B cell (primary cell): ENCODE measurements at regions not wholly inside any gene's neighbourhood (a gene's known extent, or its start where the extent isn't known, plus 50 kb on each side); places are given as distances from the start of the nearest gene placed in this dataset.
"Not testable (repeated sequence)": the region's sequence is repeated elsewhere in the genome, so short reads cannot be mapped to it uniquely, and the experiment has no call there.

Experiments
- EZH2 ChIP-seq: IDR thresholded peaks from 2 replicates; pipeline ENCODE4 v1.6.1; 2012; ENCODE audit warnings: borderline replicate concordance, low read depth, mild to moderate bottlenecking, moderate library complexity, low read length; ENCODE audit not compliant: insufficient read depth, poor library complexity, severe bottlenecking
- TF ChIP-seq, protein P1 (sequence below): fragments of 200-600 bp; IDR thresholded peaks from one replicate; pipeline ENCODE4 v1.8.0; 2022; ENCODE audit warnings: antibody characterized with exemption, mild to moderate bottlenecking

- TF ChIP-seq, protein P1, sequence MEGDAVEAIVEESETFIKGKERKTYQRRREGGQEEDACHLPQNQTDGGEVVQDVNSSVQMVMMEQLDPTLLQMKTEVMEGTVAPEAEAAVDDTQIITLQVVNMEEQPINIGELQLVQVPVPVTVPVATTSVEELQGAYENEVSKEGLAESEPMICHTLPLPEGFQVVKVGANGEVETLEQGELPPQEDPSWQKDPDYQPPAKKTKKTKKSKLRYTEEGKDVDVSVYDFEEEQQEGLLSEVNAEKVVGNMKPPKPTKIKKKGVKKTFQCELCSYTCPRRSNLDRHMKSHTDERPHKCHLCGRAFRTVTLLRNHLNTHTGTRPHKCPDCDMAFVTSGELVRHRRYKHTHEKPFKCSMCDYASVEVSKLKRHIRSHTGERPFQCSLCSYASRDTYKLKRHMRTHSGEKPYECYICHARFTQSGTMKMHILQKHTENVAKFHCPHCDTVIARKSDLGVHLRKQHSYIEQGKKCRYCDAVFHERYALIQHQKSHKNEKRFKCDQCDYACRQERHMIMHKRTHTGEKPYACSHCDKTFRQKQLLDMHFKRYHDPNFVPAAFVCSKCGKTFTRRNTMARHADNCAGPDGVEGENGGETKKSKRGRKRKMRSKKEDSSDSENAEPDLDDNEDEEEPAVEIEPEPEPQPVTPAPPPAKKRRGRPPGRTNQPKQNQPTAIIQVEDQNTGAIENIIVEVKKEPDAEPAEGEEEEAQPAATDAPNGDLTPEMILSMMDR = not testable (repeated sequence)
- TF ChIP-seq EZH2 = not testable (repeated sequence)
Observed at GRCh38 chr19:29138206-29138605, 74.7 kb downstream of the UQCRFS1 start.
